ENCODE measurements at regions not wholly inside any gene's neighbourhood (a gene's known extent, or its start where the extent isn't known, plus 50 kb on each side); places are given as distances from the start of the nearest gene placed in this dataset.
"Not testable (repeated sequence)": the region's sequence is repeated elsewhere in the genome, so short reads cannot be mapped to it uniquely, and the experiment has no call there.

DNA sequence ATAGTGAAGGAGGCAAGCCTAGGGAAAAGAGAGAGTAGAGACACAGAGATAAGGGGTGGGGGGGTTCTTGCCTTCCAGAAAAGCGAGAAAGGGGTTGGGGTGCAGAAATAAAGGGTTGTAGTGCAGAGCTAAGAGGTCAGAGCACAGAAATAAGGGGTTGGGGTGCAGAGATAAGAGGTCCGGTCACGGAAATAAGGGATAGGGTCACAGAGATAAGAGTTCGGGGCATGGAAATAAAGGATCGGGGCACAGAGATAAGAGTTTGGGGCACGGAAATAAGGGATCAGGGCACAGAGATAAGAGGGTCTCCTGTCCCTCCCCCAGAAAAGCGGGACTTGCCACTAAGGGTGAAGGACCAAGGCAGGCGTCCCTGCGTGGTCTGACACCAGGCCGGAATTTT, 222.0 kb downstream of the OTOP1 start:
- POLR2A ChIA-PET; H2AFZ ChIP-seq (ENCODE audit: low read length); H3K36me3 ChIP-seq (ENCODE audit: insufficient read depth, low read length); H3K27ac ChIP-seq (ENCODE audit: low read depth, low read length, poor library complexity, severe bottlenecking); DNase-seq (ENCODE audit: low spot score); H3K79me2 ChIP-seq (ENCODE audit: insufficient read depth, low read depth, low read length); CTCF ChIA-PET (ENCODE audit: unreplicated experiment); H3K4me1 ChIP-seq (ENCODE audit: insufficient read depth, low read length, poor library complexity, severe bottlenecking); H3K9me2 ChIP-seq (ENCODE audit: insufficient read depth, low read length); intact Hi-C loops (cut with micrococcal nuclease; ENCODE audit: unreplicated experiment); H3K4me3 ChIP-seq (ENCODE audit: low read depth, low read length, poor library complexity, severe bottlenecking); H4K20me1 ChIP-seq (ENCODE audit: insufficient read depth, low read length); H3K4me2 ChIP-seq (ENCODE audit: low read length); BruUV-seq (replicated peaks); H3K9me3 ChIP-seq (ENCODE audit: low read length): not testable (repeated sequence)

DNA sequence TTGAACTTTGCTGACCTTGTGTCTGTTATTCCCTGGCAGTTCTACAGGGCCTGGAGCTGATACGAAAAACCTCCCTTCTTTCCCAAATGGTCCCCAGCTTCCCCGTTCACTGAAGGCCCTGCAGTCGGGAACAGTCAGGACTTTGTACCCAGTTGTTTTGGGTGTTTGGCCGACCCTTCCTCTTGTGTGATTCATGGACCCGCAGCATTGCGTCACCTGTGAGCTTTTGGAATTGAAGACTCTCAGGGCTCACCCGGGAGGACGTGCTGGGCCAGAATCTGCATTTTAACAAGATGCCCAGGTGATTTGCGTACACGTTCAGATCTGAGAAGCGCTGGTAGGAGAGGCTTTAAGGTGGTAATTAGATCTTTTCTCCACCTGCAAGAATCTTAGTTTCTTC, 220.4 kb downstream of the OTOP1 start:
- intact Hi-C loops (cut with micrococcal nuclease; ENCODE audit: unreplicated experiment); H3K4me2 ChIP-seq (ENCODE audit: low read length); H3K79me2 ChIP-seq (ENCODE audit: insufficient read depth, low read depth, low read length); H3K36me3 ChIP-seq (ENCODE audit: insufficient read depth, low read length); CTCF ChIA-PET (ENCODE audit: unreplicated experiment); BruUV-seq (replicated peaks); POLR2A ChIA-PET; H3K27ac ChIP-seq (ENCODE audit: low read depth, low read length, poor library complexity, severe bottlenecking); DNase-seq (ENCODE audit: low spot score); H3K9me2 ChIP-seq (ENCODE audit: insufficient read depth, low read length); H3K9me3 ChIP-seq (ENCODE audit: low read length); H3K4me3 ChIP-seq (ENCODE audit: low read depth, low read length, poor library complexity, severe bottlenecking); H3K4me1 ChIP-seq (ENCODE audit: insufficient read depth, low read length, poor library complexity, severe bottlenecking); H4K20me1 ChIP-seq (ENCODE audit: insufficient read depth, low read length); H2AFZ ChIP-seq (ENCODE audit: low read length): not testable (repeated sequence)

DNA sequence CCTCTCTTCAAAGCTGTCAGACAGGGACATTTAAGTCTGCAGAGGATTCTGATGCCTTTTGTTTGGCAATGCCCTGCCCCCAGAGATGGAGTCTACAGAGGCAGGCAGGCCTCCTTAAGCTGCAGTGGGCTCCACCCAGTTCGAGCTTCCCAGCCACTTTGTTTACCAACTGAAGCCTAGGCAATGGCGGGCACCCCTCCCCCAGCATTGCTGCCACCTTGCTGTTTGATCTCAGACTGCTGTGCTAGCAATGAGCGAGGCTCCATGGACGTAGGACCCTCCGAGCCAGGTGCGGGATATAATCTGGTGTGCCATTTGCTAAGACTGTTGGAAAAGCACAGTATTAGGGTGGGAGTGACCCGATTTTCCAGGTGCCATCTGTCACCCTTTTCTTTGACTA, 207.7 kb downstream of the OTOP1 start:
- intact Hi-C loops (cut with micrococcal nuclease; ENCODE audit: unreplicated experiment); H3K4me3 ChIP-seq (ENCODE audit: low read depth, low read length, poor library complexity, severe bottlenecking); H3K79me2 ChIP-seq (ENCODE audit: insufficient read depth, low read depth, low read length); CTCF ChIA-PET (ENCODE audit: unreplicated experiment); BruUV-seq (replicated peaks); H3K4me1 ChIP-seq (ENCODE audit: insufficient read depth, low read length, poor library complexity, severe bottlenecking); H3K27ac ChIP-seq (ENCODE audit: low read depth, low read length, poor library complexity, severe bottlenecking); H3K36me3 ChIP-seq (ENCODE audit: insufficient read depth, low read length); H2AFZ ChIP-seq (ENCODE audit: low read length); H3K9me2 ChIP-seq (ENCODE audit: insufficient read depth, low read length); DNase-seq (ENCODE audit: low spot score); POLR2A ChIA-PET; H4K20me1 ChIP-seq (ENCODE audit: insufficient read depth, low read length); H3K9me3 ChIP-seq (ENCODE audit: low read length); H3K4me2 ChIP-seq (ENCODE audit: low read length): not testable (repeated sequence)

DNA sequence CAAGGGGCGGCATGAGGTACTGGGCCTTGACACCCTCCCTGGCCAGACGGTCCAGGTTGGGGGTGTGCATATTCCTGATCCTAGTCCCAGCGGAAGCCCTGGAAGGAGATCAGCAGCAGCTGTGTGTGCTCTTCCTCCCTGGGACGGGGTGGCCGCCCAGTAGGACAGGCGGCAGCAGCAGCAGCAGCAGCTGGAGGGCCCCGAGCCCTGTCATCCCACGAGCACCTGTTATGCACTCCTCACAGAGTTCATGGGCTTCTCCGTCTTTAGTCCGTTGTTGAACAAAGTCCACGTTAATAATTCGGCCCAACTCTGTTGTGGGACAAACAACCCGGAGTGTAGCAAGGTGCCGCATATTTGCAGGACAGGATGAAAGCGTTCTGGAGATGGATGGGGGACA, 205.6 kb downstream of the OTOP1 start:
- H3K27ac ChIP-seq (ENCODE audit: low read depth, low read length, poor library complexity, severe bottlenecking); H3K9me3 ChIP-seq (ENCODE audit: low read length); H3K4me1 ChIP-seq (ENCODE audit: insufficient read depth, low read length, poor library complexity, severe bottlenecking); H3K4me3 ChIP-seq (ENCODE audit: low read depth, low read length, poor library complexity, severe bottlenecking); H3K79me2 ChIP-seq (ENCODE audit: insufficient read depth, low read depth, low read length); H2AFZ ChIP-seq (ENCODE audit: low read length); H3K36me3 ChIP-seq (ENCODE audit: insufficient read depth, low read length); H4K20me1 ChIP-seq (ENCODE audit: insufficient read depth, low read length); POLR2A ChIA-PET; H3K4me2 ChIP-seq (ENCODE audit: low read length); CTCF ChIA-PET (ENCODE audit: unreplicated experiment); H3K9me2 ChIP-seq (ENCODE audit: insufficient read depth, low read length); intact Hi-C loops (cut with micrococcal nuclease; ENCODE audit: unreplicated experiment); BruUV-seq (replicated peaks); DNase-seq (ENCODE audit: low spot score): not testable (repeated sequence)

DNA sequence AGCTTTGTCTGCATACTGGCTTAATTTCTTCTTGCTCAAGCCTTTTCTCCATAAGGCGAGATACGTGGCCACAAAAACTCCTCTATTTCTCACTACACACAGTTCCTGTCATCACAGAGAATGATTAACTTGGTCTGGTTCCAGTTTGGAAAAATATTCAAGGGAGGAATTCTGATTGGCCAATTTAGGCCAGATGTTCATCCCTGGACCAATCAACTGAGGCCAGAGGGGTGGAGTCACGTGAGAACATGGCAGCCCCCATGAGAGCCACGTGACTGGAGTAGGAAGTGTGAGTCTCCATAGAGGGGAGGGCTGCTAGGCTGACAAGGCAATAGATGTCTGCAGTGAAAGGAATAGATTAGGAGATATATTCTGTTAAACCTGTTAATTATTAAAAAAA, 200.0 kb downstream of the OTOP1 start:
- intact Hi-C loops (cut with micrococcal nuclease; ENCODE audit: unreplicated experiment); H3K4me3 ChIP-seq (ENCODE audit: low read depth, low read length, poor library complexity, severe bottlenecking); CTCF ChIA-PET (ENCODE audit: unreplicated experiment); POLR2A ChIA-PET; H3K9me3 ChIP-seq (ENCODE audit: low read length); H3K79me2 ChIP-seq (ENCODE audit: insufficient read depth, low read depth, low read length); H3K9me2 ChIP-seq (ENCODE audit: insufficient read depth, low read length); BruUV-seq (replicated peaks); H3K4me2 ChIP-seq (ENCODE audit: low read length); H3K36me3 ChIP-seq (ENCODE audit: insufficient read depth, low read length); H4K20me1 ChIP-seq (ENCODE audit: insufficient read depth, low read length); H3K4me1 ChIP-seq (ENCODE audit: insufficient read depth, low read length, poor library complexity, severe bottlenecking); H3K27ac ChIP-seq (ENCODE audit: low read depth, low read length, poor library complexity, severe bottlenecking): not testable (repeated sequence)
- 0 out of 2 replicates have a peak overlapping the region, but pooled peaks have one; percentile 58 for H2AFZ ChIP-seq (ENCODE audit: low read length)
- DNase-seq (ENCODE audit: low spot score): peak; percentile 24

DNA sequence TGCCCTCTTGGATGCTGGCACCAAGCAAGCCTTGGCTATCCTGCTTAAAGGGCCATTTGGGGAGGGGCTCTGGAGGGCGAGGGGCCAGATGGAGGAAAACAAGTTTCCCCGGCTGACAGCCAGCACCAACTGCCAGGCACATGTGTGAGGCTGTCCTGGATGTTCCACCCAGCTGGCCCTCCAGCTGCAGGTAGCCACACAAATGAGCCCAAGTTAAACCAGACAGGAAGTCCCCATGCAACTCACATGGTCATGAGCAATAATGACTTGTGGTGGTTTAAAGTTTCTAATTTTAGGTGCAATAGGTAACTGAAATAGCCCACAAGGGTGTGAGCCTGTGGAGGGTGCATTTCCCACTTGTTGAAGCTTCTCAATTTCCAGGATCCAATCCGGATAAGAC, 198.0 kb downstream of the OTOP1 start:
- intact Hi-C loops (cut with micrococcal nuclease; ENCODE audit: unreplicated experiment); H3K4me2 ChIP-seq (ENCODE audit: low read length); H4K20me1 ChIP-seq (ENCODE audit: insufficient read depth, low read length); H2AFZ ChIP-seq (ENCODE audit: low read length); H3K4me1 ChIP-seq (ENCODE audit: insufficient read depth, low read length, poor library complexity, severe bottlenecking); CTCF ChIA-PET (ENCODE audit: unreplicated experiment); H3K79me2 ChIP-seq (ENCODE audit: insufficient read depth, low read depth, low read length); BruUV-seq (replicated peaks); H3K9me2 ChIP-seq (ENCODE audit: insufficient read depth, low read length); H3K4me3 ChIP-seq (ENCODE audit: low read depth, low read length, poor library complexity, severe bottlenecking); POLR2A ChIA-PET; H3K27ac ChIP-seq (ENCODE audit: low read depth, low read length, poor library complexity, severe bottlenecking); H3K36me3 ChIP-seq (ENCODE audit: insufficient read depth, low read length); H3K9me3 ChIP-seq (ENCODE audit: low read length): not testable (repeated sequence)
- DNase-seq (ENCODE audit: low spot score): peak; percentile 35

DNA sequence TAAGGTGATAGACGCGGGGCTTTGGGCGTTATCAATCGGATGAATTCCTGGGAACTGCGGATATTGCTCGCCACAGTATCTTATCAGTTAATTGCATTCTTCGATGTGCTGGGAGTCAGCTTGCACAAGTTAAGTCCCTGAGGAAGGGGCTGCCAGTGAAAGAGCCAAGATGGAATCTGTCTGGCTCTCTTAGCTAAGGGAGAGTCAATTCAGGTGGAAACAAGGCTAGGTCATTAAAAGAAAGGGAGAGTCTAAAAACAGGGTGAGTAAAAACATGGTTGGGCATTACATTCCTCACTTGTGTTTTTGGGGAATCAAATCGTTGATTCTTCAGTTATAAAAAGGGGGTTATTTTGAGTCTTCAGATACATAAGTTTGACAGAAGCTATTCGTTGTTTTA, 196.2 kb downstream of the OTOP1 start:
- intact Hi-C loops (cut with micrococcal nuclease; ENCODE audit: unreplicated experiment); H3K9me3 ChIP-seq (ENCODE audit: low read length); H3K27ac ChIP-seq (ENCODE audit: low read depth, low read length, poor library complexity, severe bottlenecking); H3K4me2 ChIP-seq (ENCODE audit: low read length); BruUV-seq (replicated peaks); DNase-seq (ENCODE audit: low spot score); H4K20me1 ChIP-seq (ENCODE audit: insufficient read depth, low read length); POLR2A ChIA-PET; H3K79me2 ChIP-seq (ENCODE audit: insufficient read depth, low read depth, low read length); H3K36me3 ChIP-seq (ENCODE audit: insufficient read depth, low read length); H3K4me3 ChIP-seq (ENCODE audit: low read depth, low read length, poor library complexity, severe bottlenecking); H3K4me1 ChIP-seq (ENCODE audit: insufficient read depth, low read length, poor library complexity, severe bottlenecking); CTCF ChIA-PET (ENCODE audit: unreplicated experiment); H3K9me2 ChIP-seq (ENCODE audit: insufficient read depth, low read length); H2AFZ ChIP-seq (ENCODE audit: low read length): not testable (repeated sequence)

Measured in OCI-LY7 (cell line).